Fibroblast of skin of back (primary cell): ENCODE measurements at regions not wholly inside any gene's neighbourhood (a gene's known extent, or its start where the extent isn't known, plus 50 kb on each side); places are given as distances from the start of the nearest gene placed in this dataset.

Experiments
- DNase-seq: peaks from one replicate; pipeline ENCODE4 v3.0.0-alpha.2; 2013

DNA sequence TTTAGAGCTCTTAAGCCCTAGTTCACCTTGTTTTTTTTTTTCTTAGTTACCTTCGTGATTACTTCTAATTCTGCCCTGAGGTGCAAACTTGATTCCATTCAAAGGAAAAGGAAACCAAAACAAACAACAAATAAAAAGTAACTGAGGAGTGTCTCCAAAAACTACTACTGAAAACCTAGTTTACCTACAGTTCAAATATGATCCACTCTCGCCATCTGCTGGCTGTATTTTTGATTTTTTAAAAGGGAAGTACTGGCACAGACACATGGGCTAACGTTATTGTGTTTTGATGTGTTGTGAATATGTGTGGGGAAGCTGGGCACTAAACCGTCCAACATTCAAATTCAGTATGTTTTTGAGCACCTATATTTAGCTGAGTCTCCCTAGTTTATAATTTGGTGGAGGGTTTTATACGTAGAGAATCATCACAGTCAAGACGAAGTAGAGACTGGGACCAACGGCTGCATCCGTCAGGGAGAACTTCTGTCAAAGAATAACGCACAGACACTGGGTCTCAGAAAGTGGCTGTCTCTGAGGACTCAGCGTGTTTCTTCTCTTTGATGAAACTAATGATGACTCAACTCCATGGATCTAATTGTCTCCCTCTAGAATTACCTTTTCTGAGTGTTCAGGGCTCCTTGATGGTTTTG lies 373.5 kb upstream of the BTBD3 start:
- DNase-seq = peak; percentile 76

DNA sequence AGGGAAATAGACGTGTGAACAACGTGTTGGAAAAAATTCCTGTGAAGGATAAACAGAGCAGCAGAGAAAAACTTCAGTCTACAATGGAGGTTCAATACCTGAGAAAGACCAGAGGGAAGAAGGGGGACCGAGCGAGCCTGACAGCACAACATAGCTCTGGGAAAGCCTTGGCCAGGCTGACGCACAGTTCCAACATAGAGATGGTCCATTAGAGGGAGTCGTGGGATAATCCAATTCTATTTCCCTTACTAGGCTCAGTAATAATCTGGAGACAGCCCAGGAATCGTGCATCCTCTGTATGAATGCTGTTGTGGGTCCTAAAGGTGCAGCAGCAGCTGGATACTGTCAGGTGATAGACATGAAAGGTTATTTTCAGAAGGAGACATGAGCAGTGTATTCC lies 370.8 kb upstream of the BTBD3 start:
- DNase-seq = no peak

DNA sequence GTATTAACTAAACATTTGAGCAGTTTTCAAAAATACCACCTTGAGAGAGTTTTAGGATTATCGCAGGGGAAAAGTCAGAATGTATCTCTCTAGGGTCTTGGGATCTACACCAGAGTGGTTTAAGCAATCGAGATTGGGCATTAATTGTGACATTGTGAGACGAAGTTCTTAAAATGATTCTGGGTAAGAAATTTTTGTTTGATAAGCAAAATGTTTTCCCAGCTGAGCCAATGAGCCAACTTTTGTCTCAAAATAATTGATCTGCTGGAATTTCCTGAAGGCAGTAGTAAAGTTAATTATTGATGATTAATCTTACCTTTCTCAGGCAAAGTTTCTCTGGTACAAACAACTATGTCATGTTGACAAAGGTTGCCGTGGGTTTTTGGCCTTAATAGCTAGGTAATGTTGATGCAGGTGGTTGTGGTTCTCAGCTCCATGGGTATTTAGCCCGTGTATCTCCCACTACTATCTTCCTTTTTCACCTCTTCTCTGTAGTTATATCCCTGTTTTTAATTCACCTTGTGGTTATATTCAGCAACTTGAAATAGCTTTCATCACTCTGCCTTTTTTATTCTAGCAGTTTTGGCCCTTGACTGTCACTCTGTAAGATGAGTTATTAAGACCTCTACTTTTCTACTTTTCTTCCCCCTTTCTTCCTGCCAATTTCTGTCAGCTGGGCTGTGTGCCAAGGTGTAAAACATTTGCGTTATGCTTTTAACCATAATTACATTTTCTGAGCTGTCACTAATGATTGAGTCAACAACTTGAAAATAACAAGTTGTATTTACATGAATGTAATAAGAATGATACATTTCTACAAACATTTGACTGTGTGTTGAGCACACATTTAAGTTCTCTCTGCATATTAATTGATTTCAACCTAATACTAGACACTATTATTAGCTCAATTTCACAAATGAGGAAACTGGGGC lies 368.3 kb upstream of the BTBD3 start:
- DNase-seq = no peak

DNA sequence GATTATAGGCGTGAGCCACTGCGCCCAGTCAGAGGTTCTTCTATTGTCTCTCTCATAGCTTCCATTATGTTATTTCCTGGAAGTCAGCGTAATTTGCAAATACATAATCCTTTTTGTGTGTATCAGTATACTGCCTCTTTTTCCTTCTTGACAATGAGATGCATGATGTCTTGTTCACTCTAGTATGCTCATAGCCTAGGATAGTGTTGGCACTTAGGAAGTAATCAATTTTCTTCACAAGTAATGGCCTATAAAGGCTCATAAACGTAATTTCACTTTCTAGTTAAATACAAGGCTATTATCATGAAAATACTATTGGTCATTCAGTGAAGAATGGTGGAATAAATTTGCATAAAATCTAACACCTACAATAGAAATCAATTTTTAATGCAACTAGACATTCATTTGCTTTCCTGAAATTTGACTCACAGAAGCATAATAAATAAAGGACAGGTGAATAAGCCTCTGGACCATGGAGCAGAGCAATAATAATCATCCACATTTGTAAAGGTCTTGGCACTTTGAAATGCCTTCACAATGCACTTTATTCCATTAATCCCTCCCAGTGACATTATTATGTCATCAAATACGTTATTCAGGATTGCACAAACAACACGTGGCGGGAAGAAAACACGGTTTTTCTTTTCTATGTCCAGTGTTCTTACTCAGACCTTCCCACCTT lies 366.9 kb upstream of the BTBD3 start:
- no peak for DNase-seq

DNA sequence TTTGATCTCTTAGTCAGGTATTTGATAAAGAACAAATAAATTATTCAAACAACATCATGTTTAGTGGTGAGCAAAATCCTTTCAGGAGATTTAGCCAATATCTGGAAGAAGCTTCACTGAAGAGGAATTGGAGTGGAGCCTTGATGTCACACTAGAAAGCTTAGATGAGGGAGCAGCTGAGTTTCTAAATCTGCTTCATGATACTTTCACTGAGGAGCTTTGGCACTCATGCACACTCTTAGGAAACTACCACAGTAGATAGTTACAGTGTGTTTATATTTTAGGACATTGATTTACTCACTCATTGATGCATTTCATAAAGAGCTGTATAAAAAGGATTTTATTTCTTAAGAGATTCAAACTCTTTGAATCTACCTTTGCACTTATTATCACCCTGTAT lies 366.2 kb upstream of the BTBD3 start:
- DNase-seq = no peak

DNA sequence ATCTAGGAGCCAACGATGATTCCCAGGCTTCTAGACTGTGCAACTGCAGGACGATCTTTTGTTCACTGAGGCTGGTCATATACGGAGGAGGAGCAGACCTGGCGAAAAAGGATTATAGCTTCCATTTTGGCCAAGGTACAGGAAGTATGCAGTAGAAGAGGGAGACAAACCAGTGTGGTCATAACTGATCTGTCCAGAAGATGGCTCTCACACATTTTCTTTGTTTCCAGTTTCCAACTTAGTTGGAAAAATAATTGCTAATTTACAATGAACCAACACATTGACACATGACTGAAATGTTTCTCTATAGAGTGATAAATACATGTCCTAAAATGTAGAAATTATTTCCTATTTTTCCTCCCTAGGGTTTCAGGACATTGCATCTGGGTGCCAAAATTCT lies 364.1 kb upstream of the BTBD3 start:
- DNase-seq = no peak

DNA sequence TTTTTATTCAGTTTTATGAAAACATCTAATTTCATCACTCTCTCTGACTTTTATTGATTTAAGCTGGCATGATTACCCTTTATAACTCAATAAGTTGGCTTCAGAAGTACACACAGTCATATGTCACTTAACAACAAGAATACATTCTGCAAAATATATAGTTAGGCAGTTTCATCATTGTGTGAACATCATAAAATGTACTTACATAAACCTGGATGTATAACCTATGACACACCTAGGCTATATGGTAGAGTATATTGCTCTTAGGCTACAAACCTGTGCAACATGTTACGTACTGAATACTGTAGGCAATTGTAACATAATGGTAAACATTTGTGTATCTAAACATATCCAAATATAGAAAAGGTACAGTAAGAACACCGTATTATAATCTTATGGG lies 362.2 kb upstream of the BTBD3 start:
- no peak for DNase-seq

DNA sequence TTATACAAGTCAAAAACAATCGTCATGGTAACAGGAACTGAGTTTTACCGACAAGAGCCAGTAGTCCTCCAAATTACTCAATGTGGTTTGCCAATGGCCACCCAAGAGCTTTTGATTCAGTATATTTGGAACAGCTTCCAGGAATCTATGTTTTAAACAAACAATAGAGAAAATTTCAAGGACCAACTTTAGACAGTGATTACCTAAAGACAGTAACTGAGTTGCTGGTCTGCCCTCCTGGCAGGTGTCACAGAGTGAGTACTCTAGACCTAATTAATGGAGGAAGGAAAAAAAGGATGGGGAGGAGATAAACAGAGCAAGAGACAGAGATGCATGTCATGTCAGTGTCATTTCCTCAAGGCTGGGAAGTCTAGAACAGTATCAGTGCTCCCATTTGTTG lies 361.3 kb upstream of the BTBD3 start:
- DNase-seq = no peak

DNA sequence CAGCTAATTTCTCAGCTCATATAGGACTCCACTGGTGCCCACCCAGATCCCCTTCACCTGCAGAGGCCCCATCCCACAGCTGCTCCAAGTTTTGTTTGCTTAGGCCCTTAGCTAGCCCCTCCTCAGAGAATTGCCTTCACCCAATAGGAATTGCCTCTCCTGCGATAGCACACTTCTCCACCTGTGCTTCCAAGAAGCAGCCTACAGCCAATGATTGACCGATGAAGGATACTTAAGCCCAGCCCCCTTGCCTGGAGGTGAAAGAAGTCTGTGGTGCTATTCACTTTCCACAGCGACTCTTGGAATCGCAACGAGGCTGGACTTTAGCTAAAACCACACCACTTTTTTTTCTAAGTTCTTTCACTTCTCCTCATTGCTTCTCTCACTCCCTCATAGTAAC lies 353.2 kb upstream of the BTBD3 start:
- no peak for DNase-seq

DNA sequence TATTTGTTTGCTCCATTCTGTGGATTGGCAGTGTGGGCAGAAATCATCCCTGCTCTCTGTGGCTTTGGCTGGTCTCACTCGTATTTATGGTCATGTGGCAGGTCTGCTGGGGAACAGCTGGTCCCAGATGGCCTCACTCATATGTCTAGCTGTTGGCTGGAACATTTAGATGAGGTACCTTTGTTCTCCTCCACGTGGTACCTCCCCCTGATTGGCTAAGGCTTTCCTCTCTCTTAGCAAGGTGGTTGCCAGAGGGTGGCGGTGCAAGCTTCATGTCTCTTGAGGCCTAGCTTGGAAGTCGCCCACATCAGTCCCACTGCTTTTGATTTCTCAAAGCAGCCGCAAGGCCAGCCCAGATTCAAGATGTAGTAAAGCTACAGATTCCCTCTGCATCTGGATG lies 348.5 kb upstream of the BTBD3 start:
- no peak for DNase-seq

DNA sequence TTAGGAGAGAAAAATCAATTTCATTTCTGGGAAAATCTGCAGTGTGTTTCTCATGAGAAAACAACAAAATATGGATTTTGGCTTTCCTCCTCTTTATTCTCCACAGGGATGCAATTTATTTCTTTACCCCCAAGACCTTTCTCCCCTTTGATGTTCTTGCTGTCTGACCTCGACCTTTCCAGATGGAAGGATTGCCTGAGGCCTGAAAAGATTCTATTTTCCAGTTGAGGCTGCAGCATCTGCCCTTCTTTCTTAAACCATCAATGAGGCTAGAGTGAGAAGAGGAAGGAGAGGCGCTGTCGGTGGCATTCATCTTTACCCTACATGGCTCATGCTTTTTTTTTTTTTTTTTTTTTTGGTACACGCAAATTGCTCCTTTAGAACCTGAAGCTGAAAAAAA lies 344.2 kb upstream of the BTBD3 start:
- DNase-seq = no peak

DNA sequence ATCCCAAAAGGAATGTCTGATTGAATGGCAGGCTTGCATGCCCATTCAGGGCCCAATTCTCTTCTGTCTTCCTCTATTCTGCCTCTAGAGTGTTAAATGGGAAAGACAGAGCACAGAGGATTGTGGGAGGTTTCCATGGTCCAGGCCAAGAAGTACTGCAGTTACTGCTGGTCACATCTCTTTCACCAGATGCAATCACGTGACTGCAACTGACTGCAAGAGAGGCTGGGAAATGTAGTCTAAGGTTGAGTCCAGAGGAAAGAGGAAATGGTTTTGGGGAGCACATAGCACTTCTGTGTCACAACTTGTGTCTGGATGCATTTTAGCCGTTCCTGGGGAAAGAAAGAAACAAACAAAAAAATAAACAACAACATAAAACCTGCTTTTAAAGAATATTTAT lies 336.4 kb upstream of the BTBD3 start:
- DNase-seq = no peak

DNA sequence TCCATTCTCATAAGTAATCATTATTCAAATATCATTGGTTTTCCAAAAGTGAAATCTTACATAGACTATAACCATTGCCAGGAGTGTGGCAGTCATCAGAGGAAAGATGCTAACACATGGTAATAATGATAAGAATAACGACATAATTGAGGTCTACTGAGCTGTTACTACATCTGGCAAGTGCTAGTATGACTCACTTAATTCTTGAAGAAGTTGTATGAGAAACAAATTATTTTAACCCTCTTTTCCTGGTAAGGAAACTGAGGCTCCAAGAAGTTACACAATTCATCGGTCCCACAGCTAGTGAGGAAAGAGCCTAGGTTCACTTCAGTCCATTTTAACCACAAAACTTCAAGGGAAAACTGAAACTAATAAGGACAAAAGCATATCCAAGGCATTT lies 335.6 kb upstream of the BTBD3 start:
- no peak for DNase-seq

DNA sequence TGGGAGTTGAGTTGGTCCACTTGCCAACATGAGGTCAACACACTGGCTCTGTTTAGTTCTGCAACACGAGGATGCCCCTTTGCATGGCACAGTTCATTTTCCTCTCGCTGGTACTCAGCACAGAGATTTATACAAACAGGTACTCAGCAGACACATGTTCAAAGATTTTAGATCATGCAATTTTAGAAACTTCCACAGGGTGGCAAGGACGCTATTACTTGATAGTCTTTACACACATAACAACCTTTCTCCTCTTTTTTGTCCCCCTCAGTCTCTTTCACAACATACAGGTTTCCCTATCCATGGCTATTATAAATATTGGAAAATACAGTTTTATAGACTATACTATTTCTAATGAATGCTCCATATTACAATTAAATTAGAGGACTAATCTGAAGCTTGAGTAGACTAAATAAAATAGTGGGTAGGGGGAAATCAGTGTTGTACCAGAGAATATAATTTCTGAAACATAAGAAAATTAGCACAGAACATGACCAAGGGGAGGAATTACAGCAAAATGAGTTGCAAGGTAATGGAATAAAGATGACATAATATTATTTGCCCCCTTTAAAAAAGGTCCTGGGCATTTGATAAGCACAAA lies 331.8 kb upstream of the BTBD3 start:
- DNase-seq = peak; percentile 11

DNA sequence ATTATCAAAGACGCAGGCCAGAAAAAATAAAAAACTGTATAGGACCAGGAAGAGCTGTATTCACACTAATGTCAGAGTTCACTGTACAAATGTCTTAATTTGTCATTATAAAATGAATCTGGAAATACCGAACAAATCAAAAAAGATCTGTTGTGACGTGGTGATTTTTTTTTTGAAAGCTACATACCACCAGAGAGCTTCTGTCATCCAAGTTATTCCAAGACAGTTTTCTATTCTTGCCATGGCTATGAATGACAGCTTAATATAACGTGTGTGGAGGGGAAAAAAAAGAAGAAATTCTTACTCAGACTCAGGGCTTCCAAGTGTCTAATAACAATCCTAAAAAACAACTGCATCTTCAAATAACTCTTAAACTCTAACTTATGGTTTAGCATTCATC lies 328.8 kb upstream of the BTBD3 start:
- DNase-seq = no peak

DNA sequence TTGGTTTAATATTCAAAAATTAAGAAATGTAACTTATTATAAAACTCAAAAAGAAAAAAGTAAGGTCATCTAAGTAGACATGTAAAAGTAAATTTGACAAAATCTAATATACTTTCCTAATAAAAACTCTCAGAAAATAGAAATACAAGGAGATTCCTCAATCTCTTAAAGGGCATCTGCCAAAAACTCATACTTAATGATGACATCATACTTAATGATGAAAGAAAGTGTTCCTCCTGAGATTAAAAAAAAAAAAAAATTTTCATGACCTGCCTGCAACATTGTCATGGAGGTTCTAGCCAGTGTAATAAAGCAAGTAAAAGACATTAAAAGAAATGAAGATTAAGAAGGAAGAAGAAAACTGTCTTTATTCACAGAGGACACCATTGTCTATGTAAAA lies 325.7 kb upstream of the BTBD3 start:
- no peak for DNase-seq

DNA sequence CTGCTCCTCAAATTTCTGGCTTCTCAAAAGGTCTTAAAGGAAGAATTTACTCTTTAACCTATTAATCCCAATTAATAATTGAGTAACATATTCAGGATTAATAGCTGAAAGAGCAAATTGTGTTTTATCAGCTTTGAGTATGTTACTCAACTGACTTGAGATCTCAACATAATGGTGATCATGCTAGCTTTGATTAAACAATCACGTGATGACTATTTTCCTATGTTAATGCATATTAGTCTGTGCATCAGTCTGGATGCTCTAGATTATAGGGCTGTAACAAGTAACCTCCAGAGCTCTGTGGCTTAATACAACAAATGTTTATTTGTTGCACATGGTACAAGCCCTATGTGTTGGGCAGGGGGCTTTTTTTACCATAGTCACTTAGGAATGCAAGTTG lies 313.4 kb upstream of the BTBD3 start:
- no peak for DNase-seq

DNA sequence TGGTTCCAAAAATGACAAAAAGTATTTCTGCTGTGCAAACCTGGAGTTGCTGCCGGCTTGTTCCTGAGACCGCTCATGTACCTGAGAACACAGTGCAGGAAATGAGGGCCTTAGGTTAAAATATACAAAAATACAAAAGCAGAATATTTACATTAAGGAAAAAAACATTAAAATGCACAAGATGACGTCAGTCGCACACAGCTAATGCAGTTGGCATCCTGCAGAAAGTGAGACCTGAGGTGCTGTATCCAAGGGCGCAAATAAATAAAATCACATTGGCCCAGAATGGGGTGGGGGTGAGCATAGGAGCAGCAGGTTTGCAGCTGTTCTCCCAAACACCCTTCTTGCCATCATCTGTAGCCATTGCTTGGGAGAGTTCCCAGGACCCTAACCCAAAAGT lies 310.6 kb upstream of the BTBD3 start:
- DNase-seq = no peak

DNA sequence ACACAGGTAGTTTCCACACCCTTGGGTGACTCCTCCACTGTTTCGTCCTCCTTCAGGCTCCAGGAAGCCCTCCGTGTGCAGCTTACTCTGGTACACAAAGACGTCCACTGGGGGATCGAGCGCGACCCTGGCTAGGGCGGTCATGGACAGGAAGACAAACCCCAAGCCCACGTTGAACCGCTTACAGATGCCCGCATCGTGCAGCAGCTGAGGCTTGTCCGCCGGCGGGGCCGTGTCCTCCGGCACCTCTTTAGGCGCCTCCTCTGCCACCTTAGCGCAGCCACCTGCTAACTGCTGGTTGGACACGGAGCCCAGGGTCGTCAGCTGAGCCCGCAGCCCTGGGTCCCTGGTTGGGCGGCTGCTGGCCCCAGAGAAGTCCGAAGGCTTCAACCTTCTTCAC lies 309.0 kb upstream of the BTBD3 start:
- no peak for DNase-seq

DNA sequence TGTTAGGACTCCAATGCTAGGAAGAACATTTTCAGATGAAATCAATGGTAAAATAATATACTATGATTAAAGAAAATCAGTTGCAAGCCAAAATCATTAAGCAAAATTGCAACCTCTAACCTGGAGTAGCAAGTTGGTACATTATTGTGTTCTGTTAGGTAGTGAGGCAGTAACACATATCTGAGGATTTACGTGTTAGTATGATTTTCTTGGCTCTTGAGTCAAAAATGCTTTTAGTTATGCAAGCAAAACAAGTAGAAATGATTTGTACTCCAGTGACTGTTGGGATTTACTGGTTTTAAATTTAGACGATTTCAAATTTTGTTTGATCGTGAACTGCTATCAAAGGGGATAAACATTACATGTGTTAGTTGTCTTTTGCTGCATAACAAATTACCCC lies 293.0 kb upstream of the BTBD3 start:
- no peak for DNase-seq

DNA sequence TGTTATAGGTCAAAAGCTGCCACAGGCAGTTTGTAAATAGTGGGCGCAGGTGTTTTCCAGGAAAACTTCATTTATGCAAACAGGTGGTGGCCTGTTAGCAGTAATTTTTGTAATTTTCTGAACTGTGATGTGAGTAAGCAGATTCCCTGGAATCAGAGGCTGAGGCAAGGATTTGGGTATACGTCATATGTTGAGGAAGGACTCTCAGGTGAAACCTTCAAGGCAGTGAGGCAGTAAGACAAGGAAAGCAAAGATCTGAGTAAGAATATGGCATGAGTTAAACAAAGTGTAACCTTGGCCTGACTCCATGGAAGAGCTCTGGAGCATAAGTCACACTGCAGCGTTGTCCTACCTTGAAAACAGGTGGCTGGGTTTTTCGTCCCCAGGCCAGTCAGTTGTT lies 291.1 kb upstream of the BTBD3 start:
- DNase-seq = no peak

DNA sequence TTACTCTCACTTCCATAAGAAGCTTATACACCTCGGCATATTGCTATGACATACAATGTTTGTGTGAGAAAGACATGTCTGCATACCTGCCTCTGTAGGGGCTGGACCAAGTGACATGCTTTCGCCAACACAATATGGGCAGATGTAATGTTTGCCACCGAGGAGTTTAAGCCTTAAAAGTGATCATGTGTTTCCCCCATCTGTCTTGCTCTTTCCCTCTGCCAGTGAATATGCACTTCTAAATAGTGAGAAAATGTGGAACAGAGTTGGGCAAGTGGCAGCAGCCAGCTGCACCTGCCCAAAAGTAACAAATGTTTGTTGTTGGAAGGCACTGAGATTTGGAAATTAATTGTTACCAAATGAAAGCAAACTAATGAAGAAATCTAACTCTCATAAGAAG lies 274.8 kb upstream of the BTBD3 start:
- DNase-seq = no peak

DNA sequence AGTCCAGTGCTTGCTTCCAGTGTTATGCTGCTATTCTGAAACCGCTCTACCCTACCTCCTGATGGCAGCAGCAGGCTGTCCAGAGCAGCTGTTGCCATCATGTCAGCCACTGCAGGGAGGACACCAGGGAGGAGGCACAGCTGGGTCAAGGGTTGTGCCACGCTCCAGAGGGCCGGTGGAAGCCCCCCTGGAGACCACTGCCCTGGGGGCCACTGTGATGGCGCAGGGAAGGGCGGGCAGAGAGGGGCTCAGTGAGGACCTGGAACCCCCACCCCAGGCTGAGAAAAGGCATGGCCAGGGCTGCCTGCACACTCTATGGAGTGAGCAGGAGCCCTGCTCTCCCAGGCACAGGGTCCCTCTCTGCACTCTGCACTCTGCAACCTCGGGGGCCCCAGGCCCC lies 271.3 kb upstream of the BTBD3 start:
- no peak for DNase-seq
